Mesenchymal stem cell (in vitro differentiated cells and primary cell): ENCODE measurements at regions not wholly inside any gene's neighbourhood (a gene's known extent, or its start where the extent isn't known, plus 50 kb on each side); places are given as distances from the start of the nearest gene placed in this dataset.

Source experiments
- DNase-seq: peaks from one replicate; pipeline ENCODE4 v3.0.0-alpha.2; 2013
- H2AFZ ChIP-seq: one replicate; pipeline ENCODE4 v1.6.1; 2013; ENCODE audit warnings: low read depth, mild to moderate bottlenecking, control low read depth, inconsistent platforms, low read length, moderate library complexity
- H2AK5ac ChIP-seq: 2 replicates; pipeline ENCODE4 v1.6.1; 2013; ENCODE audit warnings: low read length, moderate library complexity, mild to moderate bottlenecking, inconsistent platforms; ENCODE audit not compliant: severe bottlenecking
- H2BK120ac ChIP-seq: one replicate; pipeline ENCODE4 v1.6.1; 2013; ENCODE audit warnings: low read depth, mild to moderate bottlenecking, inconsistent platforms, low read length, moderate library complexity
- H2BK12ac ChIP-seq, 2 experiments: one replicate each; pipeline ENCODE4 v1.6.1; 2013; ENCODE audit warnings: inconsistent platforms in 2 of 2, low read length in 2 of 2, mild to moderate bottlenecking in 2 of 2, moderate library complexity in 2 of 2, control low read depth in 1 of 2
- H2BK15ac ChIP-seq: one replicate; pipeline ENCODE4 v1.6.1; 2013; ENCODE audit warnings: mild to moderate bottlenecking, low read depth, inconsistent platforms; ENCODE audit not compliant: poor library complexity, severe bottlenecking
- H2BK5ac ChIP-seq: 2 replicates; pipeline ENCODE4 v1.6.1; 2013; ENCODE audit warnings: low read depth, mild to moderate bottlenecking, low read length, control low read depth, inconsistent platforms; ENCODE audit not compliant: poor library complexity, severe bottlenecking
- H3K14ac ChIP-seq, 2 experiments: one replicate each; pipeline ENCODE4 v1.6.1; 2013; ENCODE audit warnings: inconsistent platforms in 2 of 2, low read length in 2 of 2, control low read depth in 1 of 2, mild to moderate bottlenecking in 1 of 2, moderate library complexity in 1 of 2
- H3K18ac ChIP-seq, 2 experiments: one replicate each; pipeline ENCODE4 v1.6.1; 2013; ENCODE audit warnings: inconsistent platforms in 2 of 2, low read length in 2 of 2, control low read depth in 1 of 2, low read depth in 1 of 2, mild to moderate bottlenecking in 1 of 2
- H3K23ac ChIP-seq, 2 experiments: one replicate each; pipeline ENCODE4 v1.6.1; 2013; ENCODE audit warnings: inconsistent platforms in 2 of 2, low read length in 2 of 2, mild to moderate bottlenecking in 2 of 2, moderate library complexity in 2 of 2, control low read depth in 1 of 2
- H3K27ac ChIP-seq: 2 replicates; pipeline ENCODE4 v1.5.1; 2013; ENCODE audit warnings: mild to moderate bottlenecking, moderate library complexity, low read length, control low read depth, inconsistent platforms; ENCODE audit not compliant: poor library complexity, severe bottlenecking
- H3K27me3 ChIP-seq, 2 experiments: 2 replicates each; pipeline versions ENCODE4 v1.6.1 to v1.7.0; 2013; ENCODE audit warnings: low read length in 2 of 2, mild to moderate bottlenecking in 2 of 2, moderate library complexity in 2 of 2, control low read depth in 1 of 2, inconsistent platforms in 1 of 2; ENCODE audit not compliant: control insufficient read depth in 1 of 2, insufficient read depth in 1 of 2
- H3K36me3 ChIP-seq, 2 experiments: 2 replicates each; pipeline versions ENCODE4 v1.6.1 to v1.7.0; 2013; ENCODE audit warnings: low read length in 2 of 2, control low read depth in 1 of 2, inconsistent platforms in 1 of 2, low read depth in 1 of 2, mild to moderate bottlenecking in 1 of 2; ENCODE audit not compliant: insufficient read depth in 2 of 2, control insufficient read depth in 1 of 2
- H3K4ac ChIP-seq, 2 experiments: one replicate each; pipeline ENCODE4 v1.6.1; 2013; ENCODE audit warnings: inconsistent platforms in 2 of 2, low read length in 2 of 2, mild to moderate bottlenecking in 2 of 2, moderate library complexity in 2 of 2, control low read depth in 1 of 2, low read depth in 1 of 2
- H3K4me1 ChIP-seq: 2 replicates; pipeline ENCODE4 v1.6.1; 2013; ENCODE audit warnings: low read depth, low read length, control low read depth; ENCODE audit not compliant: control insufficient read depth, insufficient read depth
- H3K4me2 ChIP-seq: 2 replicates; pipeline ENCODE4 v1.6.1; 2013; ENCODE audit warnings: low read length, mild to moderate bottlenecking, inconsistent platforms; ENCODE audit not compliant: poor library complexity, severe bottlenecking
- H3K4me3 ChIP-seq, 2 experiments: 2 replicates each; pipeline versions ENCODE4 v1.5.1 to v1.7.0; 2013; ENCODE audit warnings: low read length in 2 of 2, mild to moderate bottlenecking in 2 of 2, control low read depth in 1 of 2, low read depth in 1 of 2; ENCODE audit not compliant: insufficient read depth in 1 of 2
- H3K79me1 ChIP-seq: replicated peaks from 2 replicates; pipeline ENCODE4 v1.6.1; 2013; ENCODE audit warnings: mild to moderate bottlenecking, control low read depth, low read length, inconsistent platforms; ENCODE audit not compliant: poor library complexity, severe bottlenecking
- H3K9ac ChIP-seq: 2 replicates; pipeline ENCODE4 v1.7.0; 2013; ENCODE audit warnings: mild to moderate bottlenecking, low read length, moderate library complexity
- H3K9me3 ChIP-seq: 2 replicates; pipeline ENCODE4 v1.7.0; 2013; ENCODE audit warnings: mild to moderate bottlenecking, low read length; ENCODE audit not compliant: control insufficient read depth
- H4K8ac ChIP-seq: one replicate; pipeline ENCODE4 v1.6.1; 2013; ENCODE audit warnings: inconsistent platforms, mild to moderate bottlenecking, low read length, moderate library complexity
- H4K91ac ChIP-seq: one replicate; pipeline ENCODE4 v1.6.1; 2013; ENCODE audit warnings: mild to moderate bottlenecking, low read length, inconsistent platforms
- WGBS: methylation state at CpG from one replicate; pipeline ENCODE4 v1.1.7; 2013; ENCODE audit warnings: mixed read lengths; 5-methylcytosine and 5-hydroxymethylcytosine counted together

DNA sequence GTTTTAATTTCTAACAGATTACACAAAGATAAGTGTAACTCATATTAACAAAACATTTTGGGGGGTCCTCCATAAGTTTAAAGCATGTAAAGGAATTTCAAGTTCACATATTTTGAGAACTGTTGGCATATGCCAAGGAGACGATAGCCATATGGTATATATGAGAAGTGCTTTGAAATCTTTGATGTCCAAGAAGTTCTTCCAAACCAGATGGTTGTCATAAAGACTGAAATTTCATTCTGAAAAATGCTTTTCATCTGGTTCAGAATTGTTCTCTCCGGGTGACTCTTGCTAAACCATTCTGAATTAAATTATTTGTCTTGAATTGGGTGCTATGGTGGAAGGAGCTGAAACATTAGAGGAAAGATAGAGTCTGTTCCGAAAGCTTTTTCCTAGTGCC lies 513.0 kb upstream of the AKR1E2 start:
- Histone ChIP-seq H3K27me3 (no peaks in the 10 kb centered on the region), H3K4ac (no peak overlapping the region), H4K8ac (no peak overlapping the region), H3K9ac (no peak overlapping the region), H3K79me1 (no peaks in the 10 kb centered on the region), H3K4me3 (no peak overlapping the region), H2AFZ (no peak overlapping the region), H3K23ac (no peak overlapping the region), H3K9me3 (no peaks in the 10 kb centered on the region), H3K36me3 (no peaks in the 10 kb centered on the region), H3K4me2 (no peak overlapping the region), H2BK5ac (no peak overlapping the region), H4K91ac (no peak overlapping the region), H3K18ac (no peak overlapping the region), H3K4me1 (no peaks in the 10 kb centered on the region), H3K14ac (no peak overlapping the region), H2BK12ac (no peak overlapping the region), H2AK5ac (no peak overlapping the region), H3K27ac (no peak overlapping the region), H2BK120ac (no peak overlapping the region), H2BK15ac (no peak overlapping the region)
- 62% methylated on average over 3 of the region's 3 CpGs for WGBS
- DNase-seq: no peak

DNA sequence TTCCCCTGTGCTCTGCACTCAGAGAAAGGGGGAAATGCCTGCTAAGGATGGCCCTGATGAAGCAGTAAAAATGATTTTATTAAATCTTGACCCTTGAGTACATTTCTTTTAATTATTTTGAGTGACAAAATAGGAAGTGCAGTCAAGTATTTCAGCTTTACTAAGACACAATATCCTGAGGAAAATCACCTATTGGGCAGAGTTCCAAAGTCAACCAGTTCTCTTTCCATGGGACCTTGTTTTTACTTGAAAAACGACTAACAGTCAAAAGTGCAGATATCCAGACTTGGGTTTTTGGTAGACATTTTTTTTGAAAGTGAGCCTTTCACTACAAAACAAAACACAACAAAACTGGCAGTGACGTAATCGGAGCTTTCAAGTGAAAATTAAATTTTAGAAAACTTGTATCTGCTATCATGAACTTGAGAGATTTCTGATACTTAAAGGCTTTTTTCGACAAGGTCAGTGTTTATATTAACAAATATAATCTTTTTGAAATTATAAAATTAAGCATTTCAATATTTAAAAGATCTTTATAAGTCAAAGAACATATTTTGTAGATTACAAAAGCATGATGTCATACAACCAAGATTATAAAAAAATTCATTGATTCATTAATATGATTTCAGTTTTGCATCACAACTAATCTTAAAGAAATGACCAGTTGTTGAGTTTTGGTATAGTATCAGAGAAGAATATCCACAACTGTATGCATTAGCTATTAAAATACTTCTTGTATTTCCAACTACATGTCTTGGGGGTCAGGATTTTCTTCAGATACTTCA lies 513.8 kb upstream of the AKR1E2 start:
- H2AK5ac ChIP-seq: no peak overlapping the region
- no CpG with 5 or more reads among the region's 4 CpGs for WGBS
- DNase-seq: no peak

DNA sequence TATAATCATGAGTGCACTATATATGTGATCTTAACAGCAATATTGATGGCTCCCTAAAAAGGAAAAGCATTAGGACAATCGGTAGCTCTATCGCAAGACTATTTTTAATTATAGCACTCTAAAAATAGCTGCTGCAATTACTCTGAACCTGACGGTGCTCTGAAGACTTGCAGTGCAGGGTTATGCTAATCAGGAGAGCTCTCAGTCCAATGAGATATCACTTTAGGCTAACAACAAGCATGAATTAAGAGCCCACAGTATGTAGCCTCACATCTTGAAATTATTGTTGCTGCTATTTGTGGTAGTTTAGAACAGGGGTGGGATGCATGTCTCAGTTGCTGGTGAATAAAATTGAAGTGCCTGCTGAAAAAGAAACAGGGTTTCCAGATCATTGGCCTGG lies 515.8 kb upstream of the AKR1E2 start:
- no peak overlapping the region for H3K14ac ChIP-seq
- no peaks in the 10 kb centered on the region for H3K27me3 ChIP-seq
- H2BK12ac ChIP-seq: no peak overlapping the region
- no peak overlapping the region for H3K18ac ChIP-seq
- no peak overlapping the region for H4K8ac ChIP-seq
- no peak overlapping the region for H3K9ac ChIP-seq
- no peak for DNase-seq
- H3K23ac ChIP-seq: no peak overlapping the region
- H3K27ac ChIP-seq: no peak overlapping the region
- H3K4me3 ChIP-seq: no peak overlapping the region
- no peak overlapping the region for H3K4ac ChIP-seq
- no peak overlapping the region for H2BK5ac ChIP-seq
- no peaks in the 10 kb centered on the region for H3K9me3 ChIP-seq
- no peak overlapping the region for H2AFZ ChIP-seq
- no peaks in the 10 kb centered on the region for H3K79me1 ChIP-seq
- 97% methylated on average over 3 of the region's 3 CpGs for WGBS
- no peak overlapping the region for H4K91ac ChIP-seq
- no peaks in the 10 kb centered on the region for H3K36me3 ChIP-seq
- H3K4me2 ChIP-seq: no peak overlapping the region
- no peaks in the 10 kb centered on the region for H3K4me1 ChIP-seq
- no peak overlapping the region for H2AK5ac ChIP-seq
- no peak overlapping the region for H2BK120ac ChIP-seq
- H2BK15ac ChIP-seq: no peak overlapping the region

More for the DNA sequence above, 513.8 kb upstream of the AKR1E2 start:
- Histone ChIP-seq H2BK15ac (no peak overlapping the region), H2BK5ac (no peak overlapping the region), H2BK12ac (no peak overlapping the region), H3K4ac (no peak overlapping the region), H3K9ac (no peak overlapping the region), H3K4me1 (no peaks in the 10 kb centered on the region), H3K4me2 (no peak overlapping the region), H3K79me1 (no peaks in the 10 kb centered on the region), H3K4me3 (no peak overlapping the region), H3K23ac (no peak overlapping the region), H3K9me3 (no peaks in the 10 kb centered on the region), H3K27me3 (no peaks in the 10 kb centered on the region), H3K18ac (no peak overlapping the region), H3K14ac (no peak overlapping the region), H2AFZ (no peak overlapping the region), H2BK120ac (no peak overlapping the region), H3K27ac (no peak overlapping the region), H4K8ac (no peak overlapping the region), H3K36me3 (no peaks in the 10 kb centered on the region), H4K91ac (no peak overlapping the region)

DNA sequence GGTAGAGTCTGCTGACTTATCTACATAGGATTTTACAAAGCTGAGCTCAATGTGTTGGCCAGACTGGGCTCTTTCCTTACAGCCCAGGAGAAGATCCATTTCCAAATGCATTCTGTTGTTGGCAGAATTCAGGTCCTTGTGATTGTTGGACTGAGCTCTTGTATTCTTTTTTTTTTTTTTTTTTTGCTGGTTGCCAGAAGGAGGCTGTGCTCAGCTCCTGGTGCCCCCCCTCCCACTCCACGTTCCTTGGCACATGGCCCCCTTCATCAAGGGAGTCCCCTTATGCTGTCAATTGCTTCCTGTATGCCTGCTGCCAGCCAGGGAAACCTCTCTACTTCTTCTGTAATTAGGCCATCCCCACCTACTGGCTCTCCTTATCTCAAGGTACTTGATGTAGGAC lies 518.1 kb upstream of the AKR1E2 start:
- no peak overlapping the region for H2BK120ac ChIP-seq
- H3K27me3 ChIP-seq: no peaks in the 10 kb centered on the region
- no peaks in the 10 kb centered on the region for H3K79me1 ChIP-seq
- no peak overlapping the region for H3K4me2 ChIP-seq
- no peak overlapping the region for H3K27ac ChIP-seq
- H3K36me3 ChIP-seq: no peaks in the 10 kb centered on the region
- no peak overlapping the region for H3K4me3 ChIP-seq
- no peak overlapping the region for H4K91ac ChIP-seq
- no peak overlapping the region for H3K14ac ChIP-seq
- no peak overlapping the region for H2BK5ac ChIP-seq
- no peak overlapping the region for H4K8ac ChIP-seq
- no peak overlapping the region for H2BK15ac ChIP-seq
- DNase-seq: no peak
- no peaks in the 10 kb centered on the region for H3K9me3 ChIP-seq
- no peak overlapping the region for H3K9ac ChIP-seq
- no peak overlapping the region for H2AK5ac ChIP-seq
- peaks cover under 1% of the 10 kb centered on the region for H3K4me1 ChIP-seq
- no peak overlapping the region for H3K18ac ChIP-seq
- no peak overlapping the region for H2BK12ac ChIP-seq
- H3K4ac ChIP-seq: no peak overlapping the region
- no peak overlapping the region for H2AFZ ChIP-seq
- H3K23ac ChIP-seq: no peak overlapping the region
- WGBS: 60% methylated on average over 1 of the region's 1 CpG
